Frontal cortex (tissue), 3 donors: ENCODE measurements at regions not wholly inside any gene's neighbourhood (a gene's known extent, or its start where the extent isn't known, plus 50 kb on each side); places are given as distances from the start of the nearest gene placed in this dataset.
A peak's percentile ranks its signal among the peaks of the same experiment; 100 is the strongest.

Source experiments
- DNase-seq, 2 donors: peaks; one replicate each; pipeline ENCODE4 v3.0.0; 2012; ENCODE audit warnings: low spot score in 2 of 2
- FAIRE-seq: peaks from 2 replicates; lab custom pipeline; 2012; peaks lifted over from hg19 to GRCh38; lab: Jason Lieb, UNC
- donor health status: control.
- donor health status: control.
- donor health status: control.

DNA sequence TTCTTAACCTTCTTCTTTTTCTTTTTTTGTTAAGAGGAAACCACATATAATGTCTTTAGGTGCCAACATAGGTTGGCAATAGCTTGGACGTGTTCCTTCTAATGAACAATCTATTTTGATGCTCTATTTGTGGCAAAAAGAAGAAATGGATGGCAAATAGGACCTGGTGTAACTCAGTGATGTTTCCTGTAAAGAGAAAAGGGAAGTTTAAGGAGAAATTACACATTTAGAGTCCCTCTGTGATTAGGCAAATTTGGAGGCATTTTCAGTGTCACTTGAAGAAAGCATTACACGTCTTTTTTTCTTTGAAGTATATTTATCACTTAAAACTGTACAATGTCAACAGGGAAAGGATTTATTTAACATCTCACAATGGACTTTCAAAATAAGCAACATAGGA lies 327.1 kb downstream of the ZIC1 start:
- no peak for FAIRE-seq
- no peak for DNase-seq

DNA sequence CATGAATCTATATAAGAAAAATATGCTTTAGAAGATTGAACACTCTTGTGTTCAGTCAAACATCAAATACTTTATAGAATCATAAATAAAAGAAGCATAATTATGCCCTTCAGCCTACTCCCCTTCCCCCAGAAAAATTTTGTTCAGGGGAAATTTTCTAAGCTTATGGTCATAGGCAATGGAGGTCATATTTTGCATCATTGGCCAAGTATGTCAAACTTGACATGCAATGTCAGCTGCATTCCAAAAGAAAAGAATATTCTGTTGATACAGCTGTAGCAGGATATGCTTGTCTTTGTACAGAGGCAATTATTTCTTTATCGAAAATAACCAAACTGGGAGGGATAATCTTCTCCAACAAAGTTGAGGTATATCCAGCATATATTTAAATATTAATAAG lies 328.2 kb downstream of the ZIC1 start:
- DNase-seq (no peak), FAIRE-seq (no peak)

DNA sequence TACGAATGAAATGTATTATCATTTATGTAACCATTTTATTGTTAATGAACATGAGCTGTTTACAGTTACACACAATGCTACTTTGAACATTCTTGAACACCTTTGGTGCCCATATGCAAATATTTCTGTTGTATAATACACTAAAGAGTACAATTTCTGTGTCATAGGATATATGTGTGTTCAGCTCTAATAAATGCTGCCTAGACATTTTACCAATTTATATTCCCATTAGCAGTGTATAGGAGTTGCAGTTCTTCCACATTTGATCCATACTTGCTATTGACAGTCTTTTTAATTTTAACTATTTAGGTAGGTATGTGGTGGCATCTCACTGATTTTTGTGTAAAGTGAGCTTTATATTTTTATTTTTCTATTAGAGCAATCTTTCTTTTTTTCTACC lies 331.8 kb downstream of the ZIC1 start:
- DNase-seq = no peak
- no peak for FAIRE-seq

DNA sequence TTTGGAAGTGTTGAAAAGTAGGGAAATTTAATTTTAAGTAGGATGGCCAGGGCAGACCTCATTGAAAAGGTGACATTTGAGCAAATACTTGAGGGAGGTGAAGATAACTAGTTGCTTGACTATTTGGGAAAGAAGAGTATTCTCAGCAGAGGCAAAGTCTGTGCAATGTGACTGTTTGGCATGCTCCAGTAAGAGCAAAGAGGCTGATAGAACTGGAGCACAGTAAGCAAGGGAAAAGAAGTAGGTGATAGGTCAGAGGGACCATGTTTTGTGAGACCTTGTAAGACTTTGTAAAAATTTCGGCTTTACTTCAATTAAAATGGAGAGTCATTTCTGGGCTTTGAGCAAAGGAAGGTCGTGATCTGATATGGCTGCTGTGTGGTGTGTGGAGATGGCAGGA lies 335.8 kb downstream of the ZIC1 start:
- DNase-seq = no peak
- FAIRE-seq = no peak

DNA sequence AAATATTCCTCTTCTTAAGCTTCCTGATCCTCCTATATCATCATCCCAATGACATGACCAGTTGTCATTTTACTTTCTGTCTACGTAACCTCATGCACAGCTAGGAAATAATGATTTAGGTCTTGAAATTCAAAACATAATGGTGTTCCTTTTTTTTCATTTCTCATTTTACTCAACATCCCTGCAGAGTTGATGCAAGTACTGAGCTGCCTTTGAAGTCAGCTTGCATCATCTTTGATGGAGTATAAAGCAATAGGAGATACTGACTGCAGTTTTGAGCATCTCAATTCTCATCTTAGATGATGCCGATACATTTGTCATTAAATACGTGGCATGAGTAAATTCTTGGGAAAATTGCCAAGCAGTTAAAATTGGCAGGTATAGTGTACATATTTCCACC lies 346.1 kb downstream of the ZIC1 start:
- FAIRE-seq (no peak), DNase-seq (no peak)

DNA sequence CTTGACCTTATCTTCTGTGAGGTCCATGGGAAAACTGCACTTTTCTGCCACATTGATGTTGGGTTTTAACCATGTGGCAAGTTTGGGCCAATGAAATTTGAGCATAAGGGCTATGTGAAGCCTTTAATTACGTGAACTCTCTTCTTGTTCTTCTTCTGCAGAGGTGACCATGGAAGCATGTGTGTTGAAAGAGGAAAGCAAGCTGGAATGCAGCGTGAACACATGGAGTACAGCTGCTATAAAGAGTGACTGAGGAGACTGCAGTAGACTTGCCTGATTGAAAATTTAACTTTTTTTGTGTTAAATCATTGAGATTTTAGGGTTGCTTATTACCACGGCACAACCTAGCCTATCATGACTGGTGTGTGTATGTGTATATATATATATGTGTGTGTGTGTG lies 347.3 kb downstream of the ZIC1 start:
- no peak for FAIRE-seq
- no peak for DNase-seq

DNA sequence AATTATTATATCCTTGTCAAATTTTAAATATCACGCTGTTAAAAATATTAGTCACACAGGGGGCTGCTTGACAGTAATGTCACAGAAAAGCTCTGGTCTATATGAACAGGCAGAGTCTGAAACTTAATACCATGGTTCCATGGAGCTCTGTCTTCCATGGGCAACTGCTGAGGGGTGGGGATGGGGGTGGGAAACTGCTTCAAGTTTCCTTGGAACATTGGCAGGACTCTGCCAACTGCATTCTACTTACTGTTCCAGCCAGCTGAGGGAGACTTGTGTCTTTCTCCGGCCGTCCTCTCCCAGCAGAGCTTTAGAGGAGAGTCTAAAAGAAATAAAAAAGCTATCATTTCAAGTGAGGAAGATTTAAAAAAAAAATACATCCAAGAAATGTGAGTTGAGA lies 348.7 kb downstream of the ZIC1 start:
- FAIRE-seq (no peak), DNase-seq (no peak)

DNA sequence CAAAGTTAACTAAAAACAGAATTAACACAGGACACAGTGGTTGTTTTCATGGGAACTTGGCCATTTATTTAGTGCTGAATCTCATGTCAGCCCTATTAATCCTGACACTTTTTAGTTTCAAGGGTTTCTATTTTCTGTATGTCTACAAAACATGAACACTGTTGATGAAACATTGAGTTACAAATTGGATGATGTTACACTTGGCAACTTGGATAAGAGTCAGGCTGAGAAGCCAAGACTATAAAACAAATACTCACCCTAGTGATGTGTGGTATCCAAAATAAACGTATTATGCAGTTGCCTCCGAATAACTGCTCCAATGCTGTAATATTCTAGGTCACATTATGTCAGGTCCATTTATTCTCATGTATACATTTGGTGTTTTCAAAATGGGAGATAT lies 349.6 kb downstream of the ZIC1 start:
- FAIRE-seq (no peak), DNase-seq (no peak)

DNA sequence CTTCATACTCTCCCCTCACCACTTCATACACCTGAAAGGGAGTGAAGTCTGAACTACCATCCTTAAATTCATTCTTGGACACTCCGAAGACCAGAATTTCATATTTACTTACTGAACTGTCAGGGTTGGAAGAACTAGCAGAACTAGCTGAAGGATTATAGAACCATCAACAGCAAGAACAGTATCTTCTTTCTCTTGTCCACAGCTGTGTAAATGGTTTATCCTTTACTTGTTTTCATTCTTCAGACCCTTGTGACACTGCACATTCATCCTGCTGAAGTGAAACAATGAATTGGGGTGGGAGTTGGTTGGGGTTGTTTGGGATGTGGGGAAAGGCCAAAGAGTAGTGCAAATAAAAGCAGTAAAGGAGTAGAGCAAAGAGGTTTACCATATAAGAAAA lies 350.9 kb downstream of the ZIC1 start:
- FAIRE-seq (no peak), DNase-seq (no peak)

DNA sequence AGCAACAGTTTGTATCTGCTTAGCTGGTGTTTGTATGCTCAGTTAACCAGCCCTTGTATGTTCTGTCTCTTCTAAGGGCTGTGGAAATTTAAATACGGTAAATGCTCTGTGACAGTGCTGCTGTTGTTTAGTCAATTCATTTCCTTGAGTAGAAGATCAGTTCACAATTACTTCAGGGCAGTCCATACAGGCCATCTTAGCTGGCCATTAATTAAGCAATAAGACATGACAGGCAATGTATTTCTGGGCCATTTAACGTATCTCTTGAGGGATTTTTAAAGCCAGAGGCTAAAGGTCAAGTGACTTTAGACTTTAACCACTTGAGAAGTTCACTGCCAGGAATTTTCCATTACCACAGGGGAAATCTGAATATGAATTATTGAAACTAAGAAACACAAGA lies 351.8 kb downstream of the ZIC1 start:
- FAIRE-seq = no peak
- DNase-seq = no peak

DNA sequence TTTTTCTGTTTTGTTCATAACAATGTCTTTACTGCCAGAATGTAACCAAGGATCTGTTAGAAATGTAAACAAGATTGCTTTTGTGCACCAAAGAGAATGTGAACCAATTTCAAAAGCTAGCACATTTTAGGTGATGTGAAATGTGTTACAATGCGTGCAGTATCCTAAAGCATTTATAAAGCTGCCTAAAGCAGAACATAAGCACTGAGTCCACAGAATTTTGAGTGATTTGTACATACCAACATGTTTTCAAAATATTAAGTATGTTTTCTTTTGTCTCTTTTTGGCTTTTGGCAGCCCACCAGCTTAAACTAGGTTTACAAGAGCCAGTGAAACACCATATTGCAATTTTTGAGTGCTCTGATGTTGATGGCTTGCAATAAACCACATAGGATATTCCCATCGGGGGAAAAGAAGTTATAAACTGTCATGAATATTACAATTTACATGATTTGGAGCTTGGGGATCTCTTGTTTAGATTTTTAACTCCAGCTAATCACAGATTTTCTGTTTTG lies 364.0 kb downstream of the ZIC1 start:
- DNase-seq = no peak
- FAIRE-seq = no peak

DNA sequence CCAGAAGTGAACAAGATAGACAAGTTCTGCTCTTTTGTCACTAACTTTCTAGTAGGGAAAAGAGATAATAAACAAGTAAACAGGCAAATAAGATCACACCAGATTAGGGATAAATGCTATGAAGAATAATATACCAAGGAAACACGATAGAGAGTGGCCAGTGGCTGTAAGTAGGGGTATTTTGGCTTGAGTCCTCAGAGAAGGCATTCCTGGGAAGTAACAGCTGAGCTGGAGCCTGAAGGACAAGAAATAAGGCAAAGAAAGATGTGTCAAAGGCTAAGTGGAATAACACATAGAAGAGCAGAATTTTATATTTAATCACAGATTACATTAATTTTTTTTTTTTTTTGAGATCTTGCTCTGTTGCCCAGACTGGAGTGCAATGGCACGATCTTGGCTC lies 366.2 kb downstream of the ZIC1 start:
- DNase-seq (no peak), FAIRE-seq (no peak)

DNA sequence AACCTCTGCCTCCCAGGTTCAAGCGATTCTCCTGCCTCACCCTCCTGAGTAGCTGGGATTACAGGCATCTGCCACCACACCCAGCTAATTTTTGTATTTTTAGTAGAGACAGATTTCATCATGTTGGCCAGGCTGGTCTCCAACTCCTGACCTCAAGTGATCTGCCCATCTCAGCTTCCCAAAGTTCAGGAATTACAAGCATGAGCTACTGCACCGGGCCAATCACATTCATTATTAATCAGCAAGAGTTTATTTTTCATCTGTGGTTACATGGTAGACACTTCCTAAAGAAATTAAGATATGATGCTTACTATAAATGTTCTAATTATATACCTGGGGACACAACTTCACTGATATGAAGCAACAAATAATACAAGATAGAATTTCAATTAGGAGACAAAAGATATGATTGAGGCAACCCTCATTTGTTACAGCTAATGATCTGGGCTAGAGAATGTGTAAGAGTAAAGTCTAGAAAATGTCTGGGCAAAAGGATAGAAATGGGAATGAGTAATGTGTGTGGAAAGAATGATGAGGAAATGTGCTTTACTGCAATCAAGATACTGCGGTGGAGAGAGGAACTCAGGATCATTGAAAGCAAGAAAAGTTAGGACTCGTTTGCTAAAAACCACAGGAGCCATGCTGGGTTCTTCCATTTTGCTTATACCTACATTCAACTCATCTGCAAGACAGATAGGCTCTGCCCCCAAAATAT lies 366.8 kb downstream of the ZIC1 start:
- FAIRE-seq = no peak
- DNase-seq = no peak

DNA sequence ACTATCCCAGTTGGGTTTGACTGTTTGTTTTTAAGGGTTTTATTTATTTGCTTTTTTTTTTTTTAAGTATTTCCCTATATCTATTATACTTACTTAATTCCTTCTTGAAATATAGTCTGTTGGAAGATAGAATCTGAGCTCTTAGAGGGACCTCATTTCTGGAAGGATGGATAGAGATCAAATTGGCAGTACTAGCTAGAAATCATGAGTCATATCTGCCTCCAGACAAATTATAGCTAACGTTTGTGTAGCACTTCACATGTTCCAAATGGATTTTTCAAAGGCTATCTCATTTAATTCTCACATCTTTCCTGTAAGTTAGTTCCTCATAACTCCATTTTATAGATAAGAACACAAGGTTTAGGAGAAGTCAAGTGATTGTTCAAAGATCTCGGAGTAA lies 384.7 kb downstream of the ZIC1 start:
- FAIRE-seq (no peak), DNase-seq (no peak)

DNA sequence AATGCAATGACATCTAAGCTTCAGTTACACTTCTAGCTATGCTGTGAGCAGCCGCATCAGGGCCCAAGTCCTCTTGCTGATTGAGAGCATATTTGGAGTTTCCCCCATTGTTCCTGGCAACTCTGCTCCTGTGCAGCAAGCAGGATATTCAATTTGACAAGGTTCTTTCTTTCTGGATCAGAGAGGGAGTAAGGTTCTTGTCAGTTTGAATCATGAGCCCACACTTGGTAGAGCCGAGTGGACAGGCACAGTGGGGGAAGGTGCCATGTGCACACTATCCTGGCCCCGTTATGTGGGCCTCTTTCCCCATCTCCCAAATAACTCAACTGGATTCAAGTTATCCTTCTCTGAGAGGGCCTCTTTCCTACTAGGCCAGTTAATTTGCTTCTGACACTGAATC lies 385.4 kb downstream of the ZIC1 start:
- DNase-seq = no peak
- no peak for FAIRE-seq

DNA sequence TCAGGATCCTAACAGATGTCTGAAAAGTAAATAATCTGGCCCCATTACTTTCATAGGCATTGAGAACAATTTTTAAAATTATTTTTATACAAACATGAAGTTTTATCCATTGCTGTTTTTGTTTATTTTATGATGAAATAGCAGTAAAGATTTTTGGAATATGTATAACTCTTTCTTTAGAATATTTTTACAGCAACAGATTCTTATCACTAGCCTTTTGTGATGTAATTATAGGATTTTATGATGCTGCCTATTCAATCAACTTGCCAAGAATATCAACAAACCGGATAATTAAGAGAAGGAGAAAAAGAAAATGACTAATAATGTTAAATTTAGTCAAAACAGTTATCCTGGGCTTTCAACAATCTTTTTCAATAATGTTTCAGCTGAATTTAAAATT lies 386.3 kb downstream of the ZIC1 start:
- DNase-seq = no peak
- peak; percentile 3 for FAIRE-seq

DNA sequence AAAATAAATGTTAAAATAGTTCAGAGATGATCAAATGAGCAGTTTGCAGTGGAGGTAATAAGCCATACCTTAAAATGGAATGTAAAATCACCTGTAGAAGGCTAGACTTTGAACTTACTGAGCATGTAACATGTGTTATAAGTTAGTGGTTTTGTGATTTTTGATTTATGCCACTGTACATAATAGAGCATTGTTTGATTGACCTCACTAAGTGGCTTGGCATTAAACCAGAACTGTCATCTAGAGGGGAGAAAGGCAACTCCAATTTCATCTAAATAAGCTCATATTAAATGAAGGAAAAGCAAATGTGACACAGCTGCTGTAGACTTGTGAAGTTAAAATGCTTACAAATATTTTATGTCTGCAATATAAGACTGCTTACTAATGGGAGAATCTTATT lies 387.9 kb downstream of the ZIC1 start:
- FAIRE-seq (no peak), DNase-seq (no peak)

DNA sequence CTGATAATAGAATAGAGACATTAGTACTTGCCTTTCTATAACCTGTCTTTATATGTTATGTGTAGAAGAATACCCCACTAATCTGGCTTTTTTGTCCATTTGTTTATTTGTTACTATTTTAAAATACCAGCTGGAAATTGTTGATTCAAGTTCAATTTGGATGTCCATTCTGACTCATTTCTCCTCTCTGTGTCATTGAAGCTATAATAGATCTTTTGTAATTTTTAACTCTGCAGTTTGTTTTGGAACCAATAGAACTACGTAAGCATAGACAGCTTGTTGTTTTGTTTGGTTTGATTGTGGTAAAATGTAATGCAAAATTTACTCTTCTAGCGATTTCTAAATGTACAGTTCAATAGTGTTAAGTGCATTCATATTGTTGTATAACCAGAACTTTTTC lies 390.4 kb downstream of the ZIC1 start:
- no peak for DNase-seq
- FAIRE-seq = no peak

DNA sequence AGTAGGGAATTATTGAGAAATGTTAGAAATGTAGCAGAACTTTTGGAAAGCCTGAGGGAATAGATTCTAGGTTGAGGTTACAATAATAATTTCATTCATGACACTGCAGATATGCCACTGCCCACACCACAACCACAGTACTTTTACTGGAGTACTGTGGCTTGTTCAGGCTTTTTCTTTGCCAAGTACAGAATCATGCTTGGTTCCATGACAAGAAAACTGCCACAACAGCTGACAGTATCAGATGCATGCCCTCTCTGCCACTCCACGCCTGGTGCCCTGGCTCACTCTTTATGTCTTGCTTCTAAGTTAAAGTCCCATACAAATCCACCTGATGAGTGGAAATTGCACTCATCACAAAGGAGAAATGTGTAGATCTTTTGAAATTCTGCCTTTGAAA lies 398.6 kb downstream of the ZIC1 start:
- DNase-seq = no peak
- FAIRE-seq = no peak

DNA sequence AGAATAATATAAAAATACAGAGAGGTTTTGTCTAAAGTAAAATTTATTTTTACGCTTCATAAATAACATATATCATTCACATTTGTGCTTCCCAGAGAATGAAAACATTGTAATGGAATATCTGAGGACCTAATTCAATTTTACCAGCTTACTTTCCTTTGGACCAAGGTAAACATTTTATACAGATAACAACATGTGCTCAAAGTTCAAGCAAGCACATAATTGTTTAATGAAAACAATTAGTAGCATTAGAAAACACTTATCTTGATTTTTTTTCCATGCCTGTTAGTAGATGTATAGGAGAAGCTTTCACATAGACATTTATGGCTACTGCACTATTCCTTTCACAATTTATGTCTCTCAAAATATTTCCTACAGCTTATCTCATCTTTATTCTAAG lies 400.0 kb downstream of the ZIC1 start:
- FAIRE-seq (no peak), DNase-seq (no peak)

DNA sequence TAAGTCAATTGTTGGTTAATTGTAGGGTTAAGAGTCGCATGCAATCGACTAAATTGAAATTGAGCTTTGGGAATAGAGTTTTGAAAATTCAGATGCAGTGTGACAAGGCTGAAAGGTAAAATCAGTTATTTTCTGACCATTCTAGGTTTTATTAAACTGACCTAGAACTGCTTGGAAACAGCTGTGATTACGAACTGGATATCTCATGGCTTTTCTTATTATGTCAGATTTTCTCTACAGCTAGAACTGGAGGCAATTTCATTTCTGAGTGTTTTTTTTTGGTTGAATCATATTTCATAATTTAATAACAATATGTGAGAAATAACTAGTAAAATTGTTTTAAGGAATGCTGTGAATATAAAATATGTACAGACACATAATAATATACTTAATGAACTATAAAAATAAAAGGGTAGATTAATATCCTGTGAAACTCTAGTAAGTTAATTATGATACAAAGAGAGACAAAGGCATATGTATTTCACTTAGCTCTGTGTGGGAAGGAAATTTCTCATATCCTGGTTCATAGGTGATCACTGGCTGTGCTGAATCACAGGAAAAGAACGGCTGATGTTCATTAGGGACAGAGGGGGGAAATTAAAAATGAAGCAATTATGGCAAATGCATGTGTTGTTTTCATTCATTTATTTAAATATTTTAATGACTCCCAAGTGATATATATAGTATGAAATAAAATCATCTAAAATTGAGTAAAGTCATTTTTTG lies 403.2 kb downstream of the ZIC1 start:
- DNase-seq (no peak), FAIRE-seq (no peak)

DNA sequence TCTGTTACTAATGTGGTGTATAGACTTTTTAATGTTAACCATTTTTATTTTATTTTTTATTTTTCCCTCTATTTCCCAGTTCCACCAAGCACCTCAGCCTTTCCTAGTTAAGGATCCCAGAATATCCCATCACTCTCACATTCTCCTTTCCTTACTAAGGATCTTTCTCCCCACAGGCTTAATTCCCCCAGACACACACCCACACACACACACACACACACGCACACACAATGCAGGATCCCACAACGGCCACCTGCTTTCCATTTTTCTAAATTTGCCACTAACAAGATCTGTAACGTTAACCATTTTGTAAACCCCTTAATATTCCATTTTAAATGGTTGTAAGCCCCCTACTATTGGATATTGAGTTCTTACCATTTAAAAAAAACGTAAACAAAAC lies 404.1 kb downstream of the ZIC1 start:
- DNase-seq (no peak), FAIRE-seq (no peak)
